ENCODE measurements at regions not wholly inside any gene's neighbourhood (a gene's known extent, or its start where the extent isn't known, plus 50 kb on each side); places are given as distances from the start of the nearest gene placed in this dataset.
"Not testable (repeated sequence)": the region's sequence is repeated elsewhere in the genome, so short reads cannot be mapped to it uniquely, and the experiment has no call there.

GRCh38 chr2:150062416-150062815, 425.1 kb downstream of the RND3 start:
- H3K27me3 ChIP-seq (replicated peaks in 1 of 7), result no peaks in the 10 kb centered on the region
- 44 to 66% (median 60%) methylated on average over 3 of the region's 3 CpGs for WGBS, 5 donors
- no peak for TF ChIP-seq POLR2A (IDR thresholded peaks at IDR 0.05)
- no peak for TF ChIP-seq POLR2AphosphoS5 (IDR thresholded peaks at IDR 0.05)
- TF ChIP-seq CTCF (IDR thresholded peaks at IDR 0.05 in 8 of 11, conservative IDR thresholded peaks at IDR 0.05 in 3 of 11), result no peak
- DNase-seq, result no peak
- no peak overlapping the region for H3K4me3 ChIP-seq
- no peak overlapping the region for H3K27ac ChIP-seq
- H3K9me3 ChIP-seq, result no peaks in the 10 kb centered on the region
- H3K4me1 ChIP-seq, result no peaks in the 10 kb centered on the region
- no peaks in the 10 kb centered on the region for H3K36me3 ChIP-seq
- intact Hi-C loops (cut with DNase I; ENCODE audit: low total_unique reads), result no loop called here

GRCh38 chr2:150060341-150060740, 427.1 kb downstream of the RND3 start:
- no peak for DNase-seq
- intact Hi-C loops (cut with DNase I; ENCODE audit: low total_unique reads), result no loop called here
- no peaks in the 10 kb centered on the region for H3K4me1 ChIP-seq
- no peaks in the 10 kb centered on the region for H3K27me3 ChIP-seq (replicated peaks in 1 of 7)
- H3K27ac ChIP-seq, result no peak overlapping the region
- 31 to 61% (median 43%) methylated on average over 1 of the region's 1 CpG for WGBS, 5 donors
- H3K4me3 ChIP-seq, result no peak overlapping the region
- no peak for TF ChIP-seq POLR2AphosphoS5 (IDR thresholded peaks at IDR 0.05)
- TF ChIP-seq CTCF (IDR thresholded peaks at IDR 0.05 in 8 of 11, conservative IDR thresholded peaks at IDR 0.05 in 3 of 11), result no peak
- no peak for TF ChIP-seq POLR2A (IDR thresholded peaks at IDR 0.05)
- no peaks in the 10 kb centered on the region for H3K36me3 ChIP-seq
- no peaks in the 10 kb centered on the region for H3K9me3 ChIP-seq

- H3K4me3 ChIP-seq; H3K4me1 ChIP-seq; H3K36me3 ChIP-seq; H3K27ac ChIP-seq; H3K27me3 ChIP-seq (replicated peaks in 1 of 7); H3K9me3 ChIP-seq; intact Hi-C loops (cut with DNase I; ENCODE audit: low total_unique reads); DNase-seq: not testable (repeated sequence)
- 83 to 95% (median 88%) methylated on average over 2 of the region's 2 CpGs for WGBS, 5 donors
Measured at GRCh38 chr2:150059676-150060075, 427.8 kb downstream of the RND3 start.

- 75 to 90% (median 84%) methylated on average over 3 of the region's 3 CpGs for WGBS, 5 donors
- no peak for DNase-seq
- intact Hi-C loops (cut with DNase I; ENCODE audit: low total_unique reads), result no loop called here
- Histone ChIP-seq H3K4me3 (no peak overlapping the region), H3K9me3 (peaks cover 0 to 7% (median 0%) of the 10 kb centered on the region in 8 donors), H3K27me3 (replicated peaks in 1 of 7) (no peaks in the 10 kb centered on the region), H3K36me3 (no peaks in the 10 kb centered on the region), H3K4me1 (no peaks in the 10 kb centered on the region), H3K27ac (no peak overlapping the region)
- TF ChIP-seq POLR2AphosphoS5 (IDR thresholded peaks at IDR 0.05) (no peak), CTCF (IDR thresholded peaks at IDR 0.05 in 8 of 11, conservative IDR thresholded peaks at IDR 0.05 in 3 of 11) (no peak), POLR2A (IDR thresholded peaks at IDR 0.05) (no peak)
Measured at GRCh38 chr2:150052457-150052856, 435.0 kb downstream of the RND3 start.

- Histone ChIP-seq H3K36me3 (no peaks in the 10 kb centered on the region), H3K4me3 (no peak overlapping the region), H3K4me1 (no peaks in the 10 kb centered on the region), H3K9me3 (peaks cover 0 to 7% (median 0%) of the 10 kb centered on the region in 8 donors), H3K27me3 (replicated peaks in 1 of 7) (no peaks in the 10 kb centered on the region), H3K27ac (no peak overlapping the region)
- TF ChIP-seq CTCF (IDR thresholded peaks at IDR 0.05 in 8 of 11, conservative IDR thresholded peaks at IDR 0.05 in 3 of 11) (no peak), POLR2AphosphoS5 (IDR thresholded peaks at IDR 0.05) (no peak), POLR2A (IDR thresholded peaks at IDR 0.05) (no peak)
- DNase-seq, result no peak
- intact Hi-C loops (cut with DNase I; ENCODE audit: low total_unique reads), result no loop called here
Measured at GRCh38 chr2:150051004-150051403, 436.5 kb downstream of the RND3 start.

All from spleen (tissue), 11 donors.